AG04450 (cell line): ENCODE measurements at regions not wholly inside any gene's neighbourhood (a gene's known extent, or its start where the extent isn't known, plus 50 kb on each side); places are given as distances from the start of the nearest gene placed in this dataset.

Experiments used
- CTCF ChIA-PET: fragments of 300-600, 350-600 bp; formaldehyde crosslinking; extraction: SDS; loops from one replicate; lab custom pipeline; 2022; ENCODE audit warnings: antibody characterized with exemption, inconsistent platforms; lab: Charles Lee
- POLR2A ChIA-PET: fragments of 350-600 bp; formaldehyde crosslinking; extraction: SDS; loops from one replicate; lab custom pipeline; 2021; ENCODE audit warnings: antibody characterized with exemption, inconsistent platforms; lab: Yijun Ruan, JAX
- DNase-seq: peaks from one replicate; pipeline ENCODE4 v3.0.0-alpha.2; 2011; ENCODE audit warnings: low read depth, low spot score
- H3K27ac ChIP-seq: one replicate; pipeline ENCODE4 v1.5.1; 2012; ENCODE audit warnings: low read depth, low read length, control low read depth
- H3K27me3 ChIP-seq: one replicate; pipeline ENCODE4 v1.6.0; 2012; ENCODE audit warnings: low read length; ENCODE audit not compliant: control insufficient read depth, insufficient read depth
- H3K4me3 ChIP-seq: 2 replicates; pipeline ENCODE4 v1.5.1; 2011; ENCODE audit warnings: mild to moderate bottlenecking, low read depth, low read length, control low read depth
- H3K9me3 ChIP-seq: 2 replicates; pipeline ENCODE4 v1.5.1; 2012; ENCODE audit warnings: low read length; ENCODE audit not compliant: control insufficient read depth, insufficient read depth
- CTCF ChIP-seq: IDR thresholded peaks from 2 replicates; pipeline ENCODE4 v1.5.1; 2011; ENCODE audit warnings: low read depth, low read length, control low read depth, inconsistent platforms

- TF ChIP-seq CTCF: no peak
- ChIA-PET CTCF (no interaction called here), POLR2A (no interaction called here)
- DNase-seq: no peak
- Histone ChIP-seq H3K4me3 (no peak overlapping the region), H3K27me3 (no peaks in the 10 kb centered on the region), H3K27ac (no peak overlapping the region), H3K9me3 (no peaks in the 10 kb centered on the region)
Observed at GRCh38 chr16:64304951-64305350, 816.9 kb downstream of the CDH11 start.

- Histone ChIP-seq H3K4me3 (no peak overlapping the region), H3K27me3 (no peaks in the 10 kb centered on the region), H3K9me3 (no peaks in the 10 kb centered on the region), H3K27ac (no peak overlapping the region)
- TF ChIP-seq CTCF: no peak
- DNase-seq: no peak
- ChIA-PET POLR2A (no interaction called here), CTCF (no interaction called here)
Observed at GRCh38 chr16:64304396-64304795, 817.5 kb downstream of the CDH11 start.

- POLR2A ChIA-PET: no interaction called here
- CTCF ChIA-PET: no interaction called here
- TF ChIP-seq CTCF: no peak
- no peak overlapping the region for H3K27ac ChIP-seq
- no peak for DNase-seq
- H3K4me3 ChIP-seq: no peak overlapping the region
- H3K27me3 ChIP-seq: no peaks in the 10 kb centered on the region
- no peaks in the 10 kb centered on the region for H3K9me3 ChIP-seq
Observed at GRCh38 chr16:64297863-64298600, 823.8 kb downstream of the CDH11 start.

GRCh38 chr16:64295466-64295865 is 826.4 kb downstream of the CDH11 start:
- ChIA-PET POLR2A (no interaction called here), CTCF (no interaction called here)
- Histone ChIP-seq H3K4me3 (no peak overlapping the region), H3K27ac (no peak overlapping the region), H3K27me3 (no peaks in the 10 kb centered on the region), H3K9me3 (no peaks in the 10 kb centered on the region)
- DNase-seq: no peak
- TF ChIP-seq CTCF: no peak

- CTCF ChIA-PET: no interaction called here
- no peak for DNase-seq
- Histone ChIP-seq H3K4me3 (no peak overlapping the region), H3K27me3 (no peaks in the 10 kb centered on the region), H3K9me3 (no peaks in the 10 kb centered on the region), H3K27ac (no peak overlapping the region)
- POLR2A ChIA-PET: no interaction called here
- TF ChIP-seq CTCF: no peak
Observed at GRCh38 chr16:64292953-64293352, 828.9 kb downstream of the CDH11 start.
